Prostate gland (tissue), 2 donors: ENCODE measurements at regions not wholly inside any gene's neighbourhood (a gene's known extent, or its start where the extent isn't known, plus 50 kb on each side); places are given as distances from the start of the nearest gene placed in this dataset.
"Not testable (repeated sequence)": the region's sequence is repeated elsewhere in the genome, so short reads cannot be mapped to it uniquely, and the experiment has no call there.

Experiments used
- CTCF ChIP-seq, 4 experiments: fragments of 200-600 bp in 2 of 4; fragments of 450-650 bp in 2 of 4; sonication (generic) in 2 of 4; IDR thresholded peaks; 1 replicate in 3 of 4; 2 replicates in 1 of 4; pipeline ENCODE4 v1.5.1; 2016 to 2019; ENCODE audit warnings: antibody characterized with exemption in 4 of 4, mild to moderate bottlenecking in 2 of 4, moderate library complexity in 2 of 4
- POLR2AphosphoS5 ChIP-seq: sonication (generic); formaldehyde crosslinking; IDR thresholded peaks from one replicate; pipeline ENCODE4 v1.6.1; 2017; ENCODE audit warnings: antibody characterized with exemption

- TF ChIP-seq POLR2AphosphoS5; CTCF (IDR thresholded peaks at IDR 0.05): not testable (repeated sequence)
These were observed 77.7 kb upstream of the GOLGA6L4 start for GRCh38 chr15:84157857-84158256.
